ENCODE measurements at regions not wholly inside any gene's neighbourhood (a gene's known extent, or its start where the extent isn't known, plus 50 kb on each side); places are given as distances from the start of the nearest gene placed in this dataset.

- no peak for DNase-seq
These were observed 143.4 kb upstream of the DSCAM start for GRCh38 chr21:40990366-40990765.

GRCh38 chr21:40997831-40998230 lies 150.9 kb upstream of the DSCAM start:
- no peak for DNase-seq

- no peak for DNase-seq
These were observed 153.9 kb upstream of the DSCAM start for GRCh38 chr21:41000838-41001237.

- DNase-seq = no peak
These were observed 159.7 kb upstream of the DSCAM start for GRCh38 chr21:41006636-41007035.

- no peak for DNase-seq
These were observed 159.6 kb upstream of the BACE2 start for GRCh38 chr21:41008351-41008750.

GRCh38 chr21:41008974-41009373 lies 159.0 kb upstream of the BACE2 start:
- DNase-seq = no peak

GRCh38 chr21:41009398-41010100 lies 158.4 kb upstream of the BACE2 start:
- DNase-seq = peak in 1 of 2 experiments; percentile 7

- DNase-seq = no peak
These were observed 157.9 kb upstream of the BACE2 start for GRCh38 chr21:41010101-41010435.

GRCh38 chr21:41011098-41011731 lies 156.7 kb upstream of the BACE2 start:
- DNase-seq = peak in 1 of 2 experiments; percentile 6

GRCh38 chr21:41011951-41012366 lies 156.0 kb upstream of the BACE2 start:
- no peak for DNase-seq

GRCh38 chr21:41012425-41012824 lies 155.5 kb upstream of the BACE2 start:
- no peak for DNase-seq

- peak; percentile 20 to 85 for DNase-seq
These were observed 151.5 kb upstream of the BACE2 start for GRCh38 chr21:41016472-41016871.

GRCh38 chr21:41018431-41018830 lies 149.5 kb upstream of the BACE2 start:
- no peak for DNase-seq

GRCh38 chr21:41023936-41024335 lies 144.0 kb upstream of the BACE2 start:
- DNase-seq = no peak

GRCh38 chr21:41024341-41024740 lies 143.6 kb upstream of the BACE2 start:
- no peak for DNase-seq

GRCh38 chr21:41024746-41025254 lies 143.2 kb upstream of the BACE2 start:
- DNase-seq = peak; percentile 30 to 61

- no peak for DNase-seq
These were observed 138.4 kb upstream of the BACE2 start for GRCh38 chr21:41029571-41029970.

GRCh38 chr21:41031701-41032220 lies 136.2 kb upstream of the BACE2 start:
- no peak for DNase-seq

GRCh38 chr21:41032541-41032940 lies 135.4 kb upstream of the BACE2 start:
- DNase-seq = no peak

- no peak for DNase-seq
These were observed 130.7 kb upstream of the BACE2 start for GRCh38 chr21:41037212-41037611.

- DNase-seq = no peak
These were observed 130.0 kb upstream of the BACE2 start for GRCh38 chr21:41037936-41038335.

GRCh38 chr21:41043014-41043413 lies 124.9 kb upstream of the BACE2 start:
- peak in 1 of 2 experiments; percentile 9 for DNase-seq

GRCh38 chr21:41045534-41046268 lies 122.3 kb upstream of the BACE2 start:
- DNase-seq = peak; percentile 35 to 82

- no peak for DNase-seq
These were observed 119.8 kb upstream of the BACE2 start for GRCh38 chr21:41048145-41048544.
